ENCODE measurements at regions not wholly inside any gene's neighbourhood (a gene's known extent, or its start where the extent isn't known, plus 50 kb on each side); places are given as distances from the start of the nearest gene placed in this dataset.

DNA sequence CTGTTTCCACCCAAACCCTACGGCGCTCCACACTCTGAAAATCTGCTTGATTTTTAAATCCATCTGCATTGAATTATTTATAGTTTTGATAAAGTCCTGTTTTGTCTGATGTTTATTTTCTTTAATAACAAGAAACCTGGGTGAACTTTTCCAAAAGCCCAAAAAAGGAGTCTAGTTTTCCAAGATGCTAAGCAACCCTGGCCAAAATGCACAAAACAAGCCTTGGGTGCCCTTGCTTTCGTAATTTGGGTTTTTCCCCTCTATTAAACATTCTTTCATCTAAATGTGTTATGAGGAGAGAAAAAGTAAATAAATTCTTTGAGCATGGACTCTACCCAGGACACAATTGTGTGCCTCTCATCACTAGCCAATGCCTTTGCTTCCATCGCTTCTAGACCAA lies 468.9 kb downstream of the MCTP2 start:
- DNase-seq, result no peak
- WGBS (ENCODE audit: low lambda C conversion rate), result 37% methylated on average over 4 of the region's 4 CpGs
- TF ChIP-seq, protein P1, sequence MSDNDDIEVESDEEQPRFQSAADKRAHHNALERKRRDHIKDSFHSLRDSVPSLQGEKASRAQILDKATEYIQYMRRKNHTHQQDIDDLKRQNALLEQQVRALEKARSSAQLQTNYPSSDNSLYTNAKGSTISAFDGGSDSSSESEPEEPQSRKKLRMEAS (IDR thresholded peaks at IDR 0.05; ENCODE audit: low read depth), result no peak
- TF ChIP-seq GABPA (IDR thresholded peaks at IDR 0.05; ENCODE audit: low read depth) (no peak), RCOR1 (IDR thresholded peaks at IDR 0.05; ENCODE audit: low read length) (no peak), RXRA (IDR thresholded peaks at IDR 0.05; ENCODE audit: borderline replicate concordance, low read depth) (no peak), EP300 (IDR thresholded peaks at IDR 0.05; ENCODE audit: borderline replicate concordance in 1 of 2, low read depth in 1 of 2, low read length in 1 of 2) (no peak), NFIC (IDR thresholded peaks at IDR 0.05; ENCODE audit: borderline replicate concordance) (no peak)
- TF ChIP-seq, protein P2, sequence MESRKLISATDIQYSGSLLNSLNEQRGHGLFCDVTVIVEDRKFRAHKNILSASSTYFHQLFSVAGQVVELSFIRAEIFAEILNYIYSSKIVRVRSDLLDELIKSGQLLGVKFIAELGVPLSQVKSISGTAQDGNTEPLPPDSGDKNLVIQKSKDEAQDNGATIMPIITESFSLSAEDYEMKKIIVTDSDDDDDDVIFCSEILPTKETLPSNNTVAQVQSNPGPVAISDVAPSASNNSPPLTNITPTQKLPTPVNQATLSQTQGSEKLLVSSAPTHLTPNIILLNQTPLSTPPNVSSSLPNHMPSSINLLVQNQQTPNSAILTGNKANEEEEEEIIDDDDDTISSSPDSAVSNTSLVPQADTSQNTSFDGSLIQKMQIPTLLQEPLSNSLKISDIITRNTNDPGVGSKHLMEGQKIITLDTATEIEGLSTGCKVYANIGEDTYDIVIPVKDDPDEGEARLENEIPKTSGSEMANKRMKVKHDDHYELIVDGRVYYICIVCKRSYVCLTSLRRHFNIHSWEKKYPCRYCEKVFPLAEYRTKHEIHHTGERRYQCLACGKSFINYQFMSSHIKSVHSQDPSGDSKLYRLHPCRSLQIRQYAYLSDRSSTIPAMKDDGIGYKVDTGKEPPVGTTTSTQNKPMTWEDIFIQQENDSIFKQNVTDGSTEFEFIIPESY (IDR thresholded peaks at IDR 0.05; ENCODE audit: borderline replicate concordance, low read depth), result no peak
- TF ChIP-seq, protein P3, sequence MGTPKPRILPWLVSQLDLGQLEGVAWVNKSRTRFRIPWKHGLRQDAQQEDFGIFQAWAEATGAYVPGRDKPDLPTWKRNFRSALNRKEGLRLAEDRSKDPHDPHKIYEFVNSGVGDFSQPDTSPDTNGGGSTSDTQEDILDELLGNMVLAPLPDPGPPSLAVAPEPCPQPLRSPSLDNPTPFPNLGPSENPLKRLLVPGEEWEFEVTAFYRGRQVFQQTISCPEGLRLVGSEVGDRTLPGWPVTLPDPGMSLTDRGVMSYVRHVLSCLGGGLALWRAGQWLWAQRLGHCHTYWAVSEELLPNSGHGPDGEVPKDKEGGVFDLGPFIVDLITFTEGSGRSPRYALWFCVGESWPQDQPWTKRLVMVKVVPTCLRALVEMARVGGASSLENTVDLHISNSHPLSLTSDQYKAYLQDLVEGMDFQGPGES (IDR thresholded peaks at IDR 0.05; ENCODE audit: low read depth, low read length), result no peak
- no peak overlapping the region for H3K9ac ChIP-seq
- H3K9me3 ChIP-seq, result no peaks in the 10 kb centered on the region
- H3K36me3 ChIP-seq (replicated peaks in 1 of 2; ENCODE audit: control insufficient read depth in 1 of 2, insufficient read depth in 2 of 2, low read length in 1 of 2), result no peaks in the 10 kb centered on the region
- H3K27me3 ChIP-seq (ENCODE audit: insufficient read depth), result no peaks in the 10 kb centered on the region
- no peak overlapping the region for H3K27ac ChIP-seq (ENCODE audit: low read depth in 2 of 2, low read length in 1 of 2)
- H3K4me3 ChIP-seq (ENCODE audit: low read depth in 2 of 2, low read length in 1 of 2), result no peak overlapping the region
- no peaks in the 10 kb centered on the region for H4K20me1 ChIP-seq (ENCODE audit: insufficient read depth)
- no peaks in the 10 kb centered on the region for H3K9me2 ChIP-seq
- no peaks in the 10 kb centered on the region for H3F3A ChIP-seq (replicated peaks; ENCODE audit: insufficient read depth)
- no peaks in the 10 kb centered on the region for H3K79me2 ChIP-seq (ENCODE audit: insufficient read depth)
- ChIA-PET POLR2A (no interaction called here), CTCF (no interaction called here)
- H2AFZ ChIP-seq (ENCODE audit: low read depth), result no peak overlapping the region
- no peaks in the 10 kb centered on the region for H3K4me1 ChIP-seq (ENCODE audit: control insufficient read depth in 1 of 2, insufficient read depth in 2 of 2, low read depth in 1 of 2, low read length in 1 of 2)
- H3K4me2 ChIP-seq, result no peak overlapping the region

DNA sequence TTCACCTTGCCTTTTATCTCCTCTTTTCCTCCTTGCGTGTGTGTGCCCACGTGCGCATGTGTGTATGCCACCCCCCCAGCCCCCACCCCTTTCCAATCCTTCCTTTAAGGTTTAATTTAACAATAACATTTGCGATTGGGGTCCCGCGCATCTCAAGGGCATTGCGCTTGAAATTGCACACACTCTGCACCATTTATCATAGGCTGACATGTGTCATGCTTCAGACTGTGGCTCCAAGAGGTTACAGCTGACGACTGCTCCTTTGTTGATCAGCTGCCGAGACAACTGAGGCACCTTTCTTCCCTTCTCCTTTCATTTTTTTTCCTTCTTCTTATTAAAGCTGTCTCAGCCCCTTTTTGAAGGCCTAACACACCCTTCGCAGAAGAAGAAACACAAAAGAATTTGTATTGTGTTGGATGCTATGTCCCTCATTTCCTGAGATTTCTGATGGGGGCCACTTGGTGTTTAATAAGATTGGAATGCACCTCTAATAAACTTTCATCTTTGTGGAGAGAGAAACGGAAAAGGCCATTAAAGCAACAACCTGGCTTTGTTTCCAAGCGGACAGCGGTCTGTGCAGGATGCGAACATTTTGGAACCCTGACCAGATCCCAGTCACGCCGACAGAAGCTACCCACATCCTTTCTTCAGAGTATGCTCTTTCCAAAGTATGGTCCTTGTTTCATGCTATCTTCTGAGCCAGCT lies 470.1 kb downstream of the MCTP2 start:
- H3K27ac ChIP-seq (ENCODE audit: low read depth in 2 of 2, low read length in 1 of 2), result no peak overlapping the region
- no peaks in the 10 kb centered on the region for H4K20me1 ChIP-seq (ENCODE audit: insufficient read depth)
- WGBS (ENCODE audit: low lambda C conversion rate), result 51% methylated on average over 16 of the region's 16 CpGs
- no peaks in the 10 kb centered on the region for H3K4me1 ChIP-seq (ENCODE audit: control insufficient read depth in 1 of 2, insufficient read depth in 2 of 2, low read depth in 1 of 2, low read length in 1 of 2)
- H3F3A ChIP-seq (replicated peaks; ENCODE audit: insufficient read depth), result no peaks in the 10 kb centered on the region
- no peak overlapping the region for H2AFZ ChIP-seq (ENCODE audit: low read depth)
- no peaks in the 10 kb centered on the region for H3K79me2 ChIP-seq (ENCODE audit: insufficient read depth)
- H3K9me3 ChIP-seq, result no peaks in the 10 kb centered on the region
- no peaks in the 10 kb centered on the region for H3K36me3 ChIP-seq (replicated peaks in 1 of 2; ENCODE audit: control insufficient read depth in 1 of 2, insufficient read depth in 2 of 2, low read length in 1 of 2)
- DNase-seq, result no peak
- H3K4me3 ChIP-seq (ENCODE audit: low read depth in 2 of 2, low read length in 1 of 2), result no peak overlapping the region
- TF ChIP-seq MEF2A (IDR thresholded peaks at IDR 0.05; ENCODE audit: borderline replicate concordance, low read depth), result no peak
- no peak for TF ChIP-seq EZH2phosphoT487 (IDR thresholded peaks at IDR 0.05; ENCODE audit: borderline replicate concordance, low read depth)
- TF ChIP-seq RCOR1 (IDR thresholded peaks at IDR 0.05; ENCODE audit: low read length), result no peak
- TF ChIP-seq EP300 (IDR thresholded peaks at IDR 0.05; ENCODE audit: borderline replicate concordance in 1 of 2, low read depth in 1 of 2, low read length in 1 of 2), result no peak
- no peak for TF ChIP-seq CHD2 (IDR thresholded peaks at IDR 0.05; ENCODE audit: low read length, partially characterized antibody)
- TF ChIP-seq RXRA (IDR thresholded peaks at IDR 0.05; ENCODE audit: borderline replicate concordance, low read depth), result no peak
- TF ChIP-seq YY1 (IDR thresholded peaks at IDR 0.05; ENCODE audit: low read depth), result no peak
- no peaks in the 10 kb centered on the region for H3K9me2 ChIP-seq
- CTCF ChIA-PET, result no interaction called here
- no peak overlapping the region for H3K4me2 ChIP-seq
- H3K27me3 ChIP-seq (ENCODE audit: insufficient read depth), result no peaks in the 10 kb centered on the region
- POLR2A ChIA-PET, result no interaction called here
- no peak overlapping the region for H3K9ac ChIP-seq
